SK-N-MC (cell line): ENCODE measurements at regions not wholly inside any gene's neighbourhood (a gene's known extent, or its start where the extent isn't known, plus 50 kb on each side); places are given as distances from the start of the nearest gene placed in this dataset.

Experiments used
- EZH2 ChIP-seq: fragments of 200-600 bp; sonication (generic); IDR thresholded peaks from one replicate; pipeline ENCODE4 v1.6.1; 2017; ENCODE audit warnings: antibody characterized with exemption
- POLR2AphosphoS5 ChIP-seq: IDR thresholded peaks from 2 replicates; pipeline ENCODE4 v1.6.1; 2012; ENCODE audit warnings: mild to moderate bottlenecking, low read depth, low read length, borderline replicate concordance

- TF ChIP-seq EZH2 (no peak), POLR2AphosphoS5 (no peak)
These were observed 66.8 kb upstream of the MC2R start for GRCh38 chr18:13982126-13982525.
